Hepatocyte (in vitro differentiated cells): ENCODE measurements at regions not wholly inside any gene's neighbourhood (a gene's known extent, or its start where the extent isn't known, plus 50 kb on each side); places are given as distances from the start of the nearest gene placed in this dataset.

Experiments used
- DNase-seq: peaks from one replicate; pipeline ENCODE4 v3.0.0-alpha.2; 2016; ENCODE audit warnings: low spot score
- H2AFZ ChIP-seq: fragments of 200-600 bp; sonication (generic); 2 replicates; pipeline ENCODE4 v1.6.0; 2016; ENCODE audit warnings: antibody characterized with exemption, mild to moderate bottlenecking
- H3K27ac ChIP-seq: fragments of 200-600 bp; sonication (generic); 2 replicates; pipeline ENCODE4 v1.5.1; 2016; ENCODE audit warnings: mild to moderate bottlenecking
- H3K27me3 ChIP-seq: fragments of 200-600 bp; sonication (generic); 2 replicates; pipeline ENCODE4 v1.6.1; 2016
- H3K36me3 ChIP-seq: fragments of 200-600 bp; sonication (generic); replicated peaks from 2 replicates; pipeline ENCODE4 v1.5.1; 2016; ENCODE audit warnings: low read depth; ENCODE audit not compliant: insufficient read depth
- H3K4me1 ChIP-seq: fragments of 200-600 bp; sonication (generic); 2 replicates; pipeline ENCODE4 v1.5.1; 2016; ENCODE audit warnings: mild to moderate bottlenecking, moderate library complexity; ENCODE audit not compliant: insufficient read depth
- H3K4me2 ChIP-seq: fragments of 200-600 bp; sonication (generic); 2 replicates; pipeline ENCODE4 v1.6.0; 2016
- H3K4me3 ChIP-seq: fragments of 200-600 bp; sonication (generic); 2 replicates; pipeline ENCODE4 v1.5.1; 2016; ENCODE audit warnings: mild to moderate bottlenecking
- H3K79me2 ChIP-seq: fragments of 200-600 bp; sonication (generic); 2 replicates; pipeline ENCODE4 v1.6.0; 2017; ENCODE audit warnings: mild to moderate bottlenecking
- H3K9me2 ChIP-seq: fragments of 200-600 bp; sonication (generic); replicated peaks from 2 replicates; pipeline ENCODE4 v1.6.0; 2017; ENCODE audit warnings: mild to moderate bottlenecking; ENCODE audit not compliant: insufficient read depth
- H3K9me3 ChIP-seq: fragments of 200-600 bp; sonication (generic); 2 replicates; pipeline ENCODE4 v1.5.1; 2016; ENCODE audit warnings: low read depth, mild to moderate bottlenecking
- H4K20me1 ChIP-seq: fragments of 200-600 bp; sonication (generic); 2 replicates; pipeline ENCODE4 v1.6.0; 2016; ENCODE audit warnings: mild to moderate bottlenecking; ENCODE audit not compliant: insufficient read depth, poor library complexity, severe bottlenecking
- CTCF ChIP-seq: fragments of 200-600 bp; sonication (generic); IDR thresholded peaks from 2 replicates; pipeline ENCODE4 v1.5.1; 2016; ENCODE audit warnings: antibody characterized with exemption, mild to moderate bottlenecking; ENCODE audit not compliant: poor library complexity
- EZH2 ChIP-seq: fragments of 200-600 bp; sonication (generic); IDR thresholded peaks from 2 replicates; pipeline ENCODE4 v1.6.1; 2016; ENCODE audit warnings: antibody characterized with exemption, mild to moderate bottlenecking, borderline replicate concordance
- EZH2phosphoT487 ChIP-seq: fragments of 200-600 bp; sonication (generic); IDR thresholded peaks from one replicate; pipeline ENCODE4 v1.6.1; 2018; ENCODE audit warnings: antibody characterized with exemption, mild to moderate bottlenecking, low read depth, moderate library complexity; ENCODE audit not compliant: unreplicated experiment, severe bottlenecking
- WGBS: methylation state at CpG from one replicate; pipeline ENCODE4 v1.1.6; 2016; ENCODE audit warnings: low lambda C conversion rate; ENCODE audit errors: missing lambda C conversion rate; 5-methylcytosine and 5-hydroxymethylcytosine counted together

GRCh38 chr14:28676479-28676878, 90.1 kb upstream of the FOXG1 start:
- no peak overlapping the region for H3K4me2 ChIP-seq
- H4K20me1 ChIP-seq, result no peaks in the 10 kb centered on the region
- no peaks in the 10 kb centered on the region for H3K27me3 ChIP-seq
- DNase-seq, result peak; percentile 17
- WGBS, result 40% methylated on average over 4 of the region's 4 CpGs
- no peaks in the 10 kb centered on the region for H3K9me3 ChIP-seq
- no peak overlapping the region for H3K27ac ChIP-seq
- H3K4me3 ChIP-seq, result no peak overlapping the region
- no peaks in the 10 kb centered on the region for H3K79me2 ChIP-seq
- no peak for TF ChIP-seq CTCF
- TF ChIP-seq EZH2, result no peak
- no peak for TF ChIP-seq EZH2phosphoT487
- no peak overlapping the region for H2AFZ ChIP-seq
- H3K9me2 ChIP-seq, result no peaks in the 10 kb centered on the region
- H3K36me3 ChIP-seq, result no peaks in the 10 kb centered on the region
- H3K4me1 ChIP-seq, result no peaks in the 10 kb centered on the region

GRCh38 chr14:28677381-28677780, 89.2 kb upstream of the FOXG1 start:
- no peak for DNase-seq
- no peak overlapping the region for H3K4me3 ChIP-seq
- H3K4me1 ChIP-seq, result no peaks in the 10 kb centered on the region
- TF ChIP-seq CTCF, result no peak
- TF ChIP-seq EZH2phosphoT487, result no peak
- H3K9me3 ChIP-seq, result no peaks in the 10 kb centered on the region
- no peaks in the 10 kb centered on the region for H3K36me3 ChIP-seq
- no peak overlapping the region for H3K4me2 ChIP-seq
- H2AFZ ChIP-seq, result no peak overlapping the region
- 90% methylated on average over 2 of the region's 2 CpGs for WGBS
- H3K27me3 ChIP-seq, result no peaks in the 10 kb centered on the region
- H3K79me2 ChIP-seq, result no peaks in the 10 kb centered on the region
- H3K9me2 ChIP-seq, result no peaks in the 10 kb centered on the region
- H3K27ac ChIP-seq, result no peak overlapping the region
- no peaks in the 10 kb centered on the region for H4K20me1 ChIP-seq

GRCh38 chr14:28678887-28679286, 87.7 kb upstream of the FOXG1 start:
- WGBS, result 35% methylated on average over 2 of the region's 2 CpGs
- no peaks in the 10 kb centered on the region for H4K20me1 ChIP-seq
- no peaks in the 10 kb centered on the region for H3K79me2 ChIP-seq
- TF ChIP-seq EZH2phosphoT487 (no peak), CTCF (no peak)
- H3K4me1 ChIP-seq, result no peaks in the 10 kb centered on the region
- H3K4me3 ChIP-seq, result no peak overlapping the region
- H3K36me3 ChIP-seq, result no peaks in the 10 kb centered on the region
- DNase-seq, result no peak
- no peaks in the 10 kb centered on the region for H3K27me3 ChIP-seq
- H3K9me3 ChIP-seq, result no peaks in the 10 kb centered on the region
- H3K9me2 ChIP-seq, result no peaks in the 10 kb centered on the region
- no peak overlapping the region for H3K4me2 ChIP-seq
- H3K27ac ChIP-seq, result no peak overlapping the region
- no peak overlapping the region for H2AFZ ChIP-seq

GRCh38 chr14:28681681-28682080, 84.9 kb upstream of the FOXG1 start:
- H3K4me3 ChIP-seq, result no peak overlapping the region
- H3K9me2 ChIP-seq, result no peaks in the 10 kb centered on the region
- no peaks in the 10 kb centered on the region for H3K79me2 ChIP-seq
- no peak overlapping the region for H3K27ac ChIP-seq
- DNase-seq, result no peak
- no peak overlapping the region for H2AFZ ChIP-seq
- no peak overlapping the region for H3K4me2 ChIP-seq
- no peaks in the 10 kb centered on the region for H3K9me3 ChIP-seq
- no peaks in the 10 kb centered on the region for H3K4me1 ChIP-seq
- 72% methylated on average over 4 of the region's 4 CpGs for WGBS
- no peaks in the 10 kb centered on the region for H4K20me1 ChIP-seq
- no peaks in the 10 kb centered on the region for H3K27me3 ChIP-seq
- H3K36me3 ChIP-seq, result no peaks in the 10 kb centered on the region
- no peak for TF ChIP-seq CTCF
- TF ChIP-seq EZH2phosphoT487, result no peak
- no peak for TF ChIP-seq EZH2
